GF-D8 (cell line): ENCODE measurements at regions not wholly inside any gene's neighbourhood (a gene's known extent, or its start where the extent isn't known, plus 50 kb on each side); places are given as distances from the start of the nearest gene placed in this dataset.

Experiments
- DNase-seq: peaks from one replicate; lab custom pipeline; 2025; lab: John Stamatoyannopoulos, UW

DNA sequence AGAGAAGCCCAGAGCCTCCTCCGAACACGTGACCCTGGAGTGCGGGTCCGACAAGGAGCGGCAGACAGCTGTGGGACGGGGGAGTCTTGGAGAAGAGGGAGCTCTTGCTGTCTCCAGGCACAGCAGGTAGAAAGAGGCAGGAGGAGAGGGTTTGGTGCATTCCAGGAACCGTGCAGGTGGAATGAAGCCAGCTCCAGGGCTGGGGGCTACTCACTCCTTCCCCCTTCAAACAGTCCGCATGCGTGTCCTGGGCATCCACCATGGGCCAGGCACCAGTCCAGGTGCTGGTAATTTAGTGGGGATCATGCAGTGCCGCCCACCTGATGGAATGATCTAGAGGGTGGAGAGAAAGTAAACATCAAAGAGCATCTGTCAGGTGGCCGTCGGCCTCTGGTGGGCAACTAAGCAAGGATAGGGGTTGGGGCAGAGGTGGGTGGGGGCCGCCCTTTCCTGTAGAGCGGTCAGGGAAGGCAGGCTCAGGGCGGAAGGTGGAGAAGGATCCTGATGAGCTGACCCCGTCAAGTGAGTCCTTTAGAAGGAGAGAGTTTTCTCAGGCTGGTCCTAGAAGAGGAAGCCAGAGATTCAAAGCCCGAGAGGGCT lies 850.0 kb downstream of the TBC1D22A start:
- no peak for DNase-seq

DNA sequence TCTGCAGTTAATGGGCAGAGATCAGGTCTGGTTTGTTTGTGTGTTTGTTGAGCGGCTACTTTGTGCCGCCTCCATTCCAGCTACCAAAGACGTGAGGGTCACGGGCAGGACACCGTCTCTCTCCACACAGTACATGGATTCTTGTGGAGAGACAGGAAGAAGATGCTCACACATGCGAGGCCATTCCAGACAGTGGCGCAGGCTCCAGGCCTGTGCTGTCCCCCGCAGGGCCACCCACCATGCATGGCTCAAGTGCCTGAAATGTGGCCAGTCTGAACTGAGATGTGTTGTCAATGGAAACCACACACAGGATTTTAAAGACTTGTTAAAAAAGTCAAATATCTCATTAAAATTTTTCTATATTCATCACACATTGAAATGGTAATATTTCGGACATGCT lies 848.3 kb downstream of the TBC1D22A start:
- DNase-seq = no peak

DNA sequence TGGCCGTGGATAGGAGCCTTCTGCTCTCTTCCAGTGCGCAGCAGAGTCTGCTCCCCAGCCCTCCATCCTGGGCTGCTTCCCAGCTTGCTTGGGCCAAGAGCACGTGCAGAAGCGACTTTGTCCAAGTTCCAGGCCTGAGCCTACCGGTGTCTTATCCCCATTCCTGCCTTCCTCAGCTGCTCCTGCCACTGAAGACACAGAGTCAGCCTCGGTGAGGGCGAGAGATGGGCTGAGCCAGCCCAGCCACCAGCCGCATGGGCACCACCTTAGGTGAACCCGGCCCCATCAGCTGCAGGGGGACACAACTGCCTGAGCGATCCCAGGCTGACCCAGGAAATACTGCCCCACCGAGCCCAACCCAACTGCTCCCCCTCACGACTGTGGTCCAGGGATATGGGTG lies 847.8 kb downstream of the TBC1D22A start:
- no peak for DNase-seq

DNA sequence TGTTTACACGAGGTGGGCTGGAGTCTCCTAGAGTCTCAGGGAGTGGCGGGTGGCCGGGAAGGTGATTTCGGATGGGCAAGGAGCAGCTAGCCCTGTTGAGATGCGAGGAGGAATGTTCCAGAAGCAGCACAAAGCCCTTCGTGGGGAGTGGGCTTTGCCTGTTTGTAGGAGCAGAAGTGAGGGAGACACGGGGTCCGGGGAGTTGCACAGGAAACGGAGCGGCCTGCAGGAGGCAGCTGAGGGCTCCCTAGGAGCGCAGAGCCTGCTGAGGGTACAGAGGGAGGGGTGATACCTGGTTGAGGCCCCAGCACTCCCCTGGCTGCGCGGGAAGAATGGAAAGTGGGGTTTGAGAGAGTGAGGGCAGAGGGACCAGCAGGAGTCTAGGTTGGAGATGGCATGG lies 847.2 kb downstream of the TBC1D22A start:
- no peak for DNase-seq

DNA sequence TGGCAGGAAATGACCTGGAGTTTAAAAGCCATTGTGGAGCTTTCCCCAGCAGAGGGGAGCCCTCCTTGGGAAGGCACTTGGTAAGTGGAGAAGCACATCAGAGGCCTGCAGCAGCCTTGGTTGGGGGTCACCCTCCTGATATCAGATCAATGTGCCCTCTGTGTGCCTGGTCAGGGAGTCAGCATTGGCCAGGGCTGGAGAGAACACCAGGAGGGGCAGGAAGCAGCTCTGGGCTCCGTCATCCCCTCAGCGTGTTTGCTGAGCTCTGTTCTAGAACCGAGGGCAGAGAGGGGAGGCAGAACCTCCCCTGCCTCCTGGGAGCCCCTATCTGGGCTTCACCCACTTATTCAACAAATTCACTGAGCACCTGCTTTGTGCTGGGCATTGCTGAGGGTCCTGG lies 846.0 kb downstream of the TBC1D22A start:
- no peak for DNase-seq

DNA sequence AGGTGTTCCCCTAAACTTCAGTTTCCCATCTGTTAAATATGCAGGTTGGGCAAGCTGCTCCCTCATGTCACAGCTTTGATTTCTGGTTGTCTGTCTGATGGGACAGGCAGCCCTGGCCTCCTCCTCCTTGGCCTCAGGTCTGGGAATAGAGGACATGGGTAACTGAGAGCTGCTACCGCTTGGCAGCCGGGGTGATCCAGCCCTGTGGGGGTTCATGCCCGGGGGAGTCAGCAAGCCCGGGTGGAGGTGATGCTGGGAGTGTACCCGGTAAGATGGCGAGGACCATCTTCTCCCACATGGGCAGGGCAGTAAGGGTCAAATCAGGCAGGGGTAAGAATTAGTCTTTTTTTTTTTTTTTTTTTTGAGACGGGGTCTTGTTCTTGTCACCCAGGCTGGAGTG lies 845.0 kb downstream of the TBC1D22A start:
- DNase-seq = no peak

DNA sequence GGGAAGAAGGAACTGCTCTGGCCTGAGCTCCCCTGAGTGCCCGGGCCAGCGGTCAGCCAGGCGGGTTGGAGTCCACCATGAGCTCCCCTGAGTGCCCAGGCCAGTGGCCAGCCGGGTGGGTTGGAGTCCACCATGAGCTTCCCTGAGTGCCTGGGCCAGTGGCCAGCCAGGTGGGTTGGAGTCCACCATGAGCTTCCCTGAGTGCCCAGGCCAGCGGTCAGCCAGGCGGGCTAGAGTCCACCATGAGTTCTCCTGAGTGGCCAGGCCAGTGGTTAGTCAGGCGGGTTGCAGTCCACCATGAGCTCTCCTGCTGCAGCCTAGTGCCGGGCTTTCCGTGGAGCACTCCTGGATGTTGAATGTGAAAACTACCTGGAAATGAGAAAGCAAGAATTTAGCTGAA lies 844.0 kb downstream of the TBC1D22A start:
- no peak for DNase-seq

DNA sequence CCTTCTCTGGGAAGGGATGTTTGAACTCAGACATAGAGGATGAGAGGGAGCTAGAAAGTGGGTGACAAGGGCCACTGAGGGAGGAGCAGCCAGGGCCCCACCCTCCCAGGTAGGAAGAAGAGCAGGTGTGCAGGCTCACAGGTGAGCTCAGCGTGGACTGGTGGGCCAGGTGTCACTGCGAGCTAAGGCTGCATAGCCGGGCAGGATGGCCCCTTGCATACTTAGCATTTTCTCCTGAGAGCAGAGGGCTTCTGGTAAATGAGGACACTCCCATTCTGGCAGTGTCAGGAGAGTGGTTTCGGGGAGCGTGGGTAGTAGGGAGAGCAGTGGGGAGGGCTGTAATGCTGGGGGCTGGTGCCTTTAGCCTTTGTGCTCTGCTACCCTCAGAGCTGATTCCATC lies 843.4 kb downstream of the TBC1D22A start:
- no peak for DNase-seq

DNA sequence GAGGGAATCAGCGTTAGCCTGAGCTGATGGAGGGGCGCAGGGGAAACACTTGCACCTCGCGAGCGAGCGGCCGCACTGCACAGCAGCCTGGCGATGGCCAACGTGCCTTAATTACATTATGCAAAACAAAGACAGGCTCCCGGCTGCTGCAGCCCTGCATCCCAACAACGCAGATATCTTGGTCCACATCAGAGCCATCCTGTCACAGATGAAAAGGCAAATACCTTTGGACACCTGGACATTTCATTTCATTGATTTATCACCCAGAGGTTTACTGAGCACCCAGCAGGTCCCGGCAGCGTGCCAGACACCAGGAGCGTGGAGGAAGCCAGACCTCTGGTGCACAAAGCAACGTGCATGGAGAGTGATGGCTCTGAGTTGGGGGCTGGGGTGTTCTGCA lies 843.0 kb downstream of the TBC1D22A start:
- DNase-seq = no peak

DNA sequence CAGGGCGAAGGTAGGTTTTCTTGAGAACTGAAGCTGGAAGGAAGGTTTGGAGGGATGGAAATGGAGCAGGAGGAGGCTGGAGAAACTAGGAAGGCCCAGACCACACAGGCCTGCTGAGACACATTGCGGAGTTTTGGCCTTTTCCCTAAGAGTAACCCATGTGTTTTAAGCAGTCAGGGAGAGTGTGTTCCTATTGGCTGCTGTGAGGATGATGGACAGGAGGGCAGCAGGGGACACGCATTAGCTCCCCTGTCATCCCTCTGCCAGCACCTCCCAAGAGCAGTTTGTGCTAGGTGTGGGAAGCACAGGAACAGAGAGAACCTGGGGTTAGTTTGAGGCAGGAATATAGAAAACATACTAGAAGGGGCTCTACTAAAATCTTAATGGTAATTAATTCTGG lies 842.1 kb downstream of the TBC1D22A start:
- no peak for DNase-seq

DNA sequence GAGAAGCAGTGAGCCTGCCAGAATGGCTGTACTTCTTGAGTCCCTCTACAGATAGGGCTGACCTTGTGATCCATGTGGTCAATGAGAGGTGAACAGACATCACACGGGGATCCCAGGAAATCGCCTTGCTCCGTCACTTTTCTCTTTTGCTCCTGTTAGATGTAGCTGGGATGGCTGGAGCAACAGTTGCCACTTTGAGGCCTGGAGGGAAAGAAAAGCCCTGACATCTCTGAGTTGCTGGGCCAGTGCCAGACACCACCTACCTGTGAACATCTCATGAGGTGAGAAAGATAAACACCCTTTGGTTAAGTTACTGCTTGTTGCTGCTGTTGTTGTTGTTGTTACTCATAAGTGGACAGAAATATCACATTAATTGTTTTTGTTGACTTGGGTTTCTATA lies 840.3 kb downstream of the TBC1D22A start:
- DNase-seq = no peak

DNA sequence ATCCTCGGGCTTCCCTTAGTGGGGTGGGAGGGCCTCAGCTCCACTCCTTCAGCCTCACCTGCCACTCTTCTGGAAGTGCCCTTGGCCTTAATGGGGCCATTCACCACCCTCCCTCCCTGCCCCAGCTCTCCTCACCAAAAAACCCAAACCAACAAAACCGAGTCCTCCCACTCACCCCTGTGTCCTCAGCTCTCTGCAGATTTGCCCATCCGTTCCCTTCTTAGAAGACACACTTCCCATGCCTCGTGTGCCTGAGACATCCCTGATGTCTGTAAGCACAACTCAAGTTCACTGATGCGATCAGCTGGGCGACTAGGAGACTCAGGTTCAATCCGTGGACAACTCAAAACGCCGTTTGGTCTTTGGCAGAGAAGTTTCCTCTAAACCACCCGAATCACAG lies 839.2 kb downstream of the TBC1D22A start:
- no peak for DNase-seq

DNA sequence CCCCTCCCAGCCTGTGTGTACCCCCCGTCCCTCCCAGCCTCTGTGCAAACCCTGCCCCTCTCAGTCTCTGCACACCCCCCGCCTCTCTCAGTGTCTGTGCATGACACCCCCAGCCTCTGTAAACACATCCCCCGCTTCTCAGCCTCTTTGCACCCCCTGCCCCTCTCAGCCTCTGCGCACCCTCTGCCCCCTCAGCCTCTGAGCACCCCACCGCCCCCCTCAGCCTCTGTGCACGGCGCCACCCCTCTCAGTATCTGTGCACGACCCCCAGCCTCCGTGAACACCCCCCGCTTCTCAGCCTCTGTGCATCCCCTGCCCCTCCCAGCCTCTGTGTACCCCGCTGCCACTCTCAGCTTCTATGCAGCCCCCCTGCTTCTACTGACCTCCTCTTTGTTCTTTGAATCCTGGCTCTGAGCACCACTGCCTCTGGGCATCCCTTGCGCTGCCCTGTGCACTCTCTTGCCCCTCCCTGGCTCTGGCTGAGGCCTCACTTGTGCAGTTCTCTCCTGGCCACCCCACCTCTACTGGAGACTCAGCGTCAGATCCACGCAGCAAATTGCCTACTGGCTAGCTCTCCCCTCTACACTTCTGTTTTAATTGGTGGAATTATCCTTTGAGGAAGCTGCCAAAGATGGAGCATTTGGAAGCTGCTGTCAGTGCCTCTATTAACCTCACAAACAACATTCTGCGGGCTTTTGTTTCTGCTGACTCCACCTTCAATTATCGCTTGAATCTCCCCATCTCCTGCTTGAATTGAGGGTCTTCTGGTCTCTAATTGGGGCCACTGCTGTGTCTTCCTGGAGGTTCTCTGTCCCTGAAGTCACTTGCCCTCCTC lies 838.6 kb downstream of the TBC1D22A start:
- DNase-seq = no peak

DNA sequence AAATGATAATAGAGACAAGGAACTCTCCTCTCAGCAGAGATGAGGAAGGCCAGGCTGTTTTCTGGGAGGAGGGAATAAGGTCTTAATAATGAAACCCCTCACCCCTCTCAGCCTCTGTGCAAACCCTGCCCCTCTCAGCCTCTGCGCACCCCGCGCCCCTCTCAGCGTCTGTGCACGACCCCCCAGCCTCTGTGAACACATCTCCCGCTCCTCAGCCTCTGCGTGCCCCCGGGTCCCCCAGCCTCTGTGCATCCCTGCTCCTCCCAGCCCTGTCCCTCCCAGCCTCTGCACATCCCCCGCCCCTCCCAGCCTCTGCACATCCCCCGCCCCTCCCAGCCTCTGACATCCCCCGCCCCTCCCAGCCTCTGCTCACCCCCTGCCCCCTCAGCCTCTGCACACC lies 837.8 kb downstream of the TBC1D22A start:
- DNase-seq = no peak

DNA sequence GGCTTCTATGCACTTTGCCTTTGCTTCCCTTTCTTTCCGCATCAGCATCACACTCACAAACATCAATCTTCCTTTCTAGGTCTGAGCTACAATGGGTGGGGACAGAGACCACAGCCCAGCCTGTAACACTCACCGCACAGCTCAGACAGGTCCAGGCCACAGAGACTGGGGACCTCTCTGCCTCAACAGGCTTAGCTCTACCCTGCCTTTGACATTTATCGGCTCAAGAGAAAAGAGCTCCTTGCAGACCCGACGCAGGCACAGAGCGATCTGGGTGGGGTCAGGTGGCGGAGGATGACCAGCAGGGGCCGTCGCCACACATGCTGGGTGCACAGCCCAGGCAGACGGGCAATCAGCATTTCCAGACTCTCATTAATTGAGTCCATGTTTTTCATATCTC lies 837.3 kb downstream of the TBC1D22A start:
- DNase-seq = no peak

DNA sequence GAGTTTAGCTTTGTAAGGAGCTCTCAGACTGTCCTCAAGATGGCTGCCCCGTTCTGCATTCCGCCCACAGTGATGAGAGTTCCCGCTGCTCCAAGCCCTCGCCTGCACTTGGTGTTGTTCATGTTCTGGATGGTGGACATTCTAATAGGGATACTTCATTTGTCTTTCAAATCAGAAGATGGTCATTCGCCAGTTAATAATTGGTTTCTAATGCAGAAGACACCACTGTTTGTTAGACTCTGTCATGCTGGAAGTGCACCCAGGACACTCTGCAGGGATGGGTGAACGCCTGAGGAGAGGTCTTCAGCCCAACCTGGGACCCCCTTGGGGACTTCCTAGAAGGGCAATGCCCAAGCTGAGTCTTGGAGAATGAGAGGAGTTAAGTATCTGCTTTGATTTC lies 836.4 kb downstream of the TBC1D22A start:
- no peak for DNase-seq

DNA sequence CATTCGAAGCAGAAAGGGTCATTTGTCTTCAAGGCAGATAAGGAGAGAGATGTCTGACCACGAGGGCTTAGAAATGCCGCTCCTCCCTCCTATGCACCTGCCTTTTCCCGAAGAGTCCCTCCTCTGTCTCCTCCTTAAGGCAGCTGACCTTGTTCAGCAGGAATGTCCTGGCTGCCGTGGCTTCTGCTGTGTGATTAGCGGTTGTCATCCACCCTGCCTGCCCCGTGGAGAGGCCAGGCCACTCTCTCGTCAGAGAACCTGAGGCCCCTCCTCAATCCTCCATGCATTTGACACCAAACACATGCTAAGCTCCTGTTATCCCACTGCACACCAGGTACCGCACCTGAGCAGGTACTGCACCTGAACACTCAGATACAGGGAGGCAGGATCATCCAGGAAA lies 834.6 kb downstream of the TBC1D22A start:
- DNase-seq = no peak

DNA sequence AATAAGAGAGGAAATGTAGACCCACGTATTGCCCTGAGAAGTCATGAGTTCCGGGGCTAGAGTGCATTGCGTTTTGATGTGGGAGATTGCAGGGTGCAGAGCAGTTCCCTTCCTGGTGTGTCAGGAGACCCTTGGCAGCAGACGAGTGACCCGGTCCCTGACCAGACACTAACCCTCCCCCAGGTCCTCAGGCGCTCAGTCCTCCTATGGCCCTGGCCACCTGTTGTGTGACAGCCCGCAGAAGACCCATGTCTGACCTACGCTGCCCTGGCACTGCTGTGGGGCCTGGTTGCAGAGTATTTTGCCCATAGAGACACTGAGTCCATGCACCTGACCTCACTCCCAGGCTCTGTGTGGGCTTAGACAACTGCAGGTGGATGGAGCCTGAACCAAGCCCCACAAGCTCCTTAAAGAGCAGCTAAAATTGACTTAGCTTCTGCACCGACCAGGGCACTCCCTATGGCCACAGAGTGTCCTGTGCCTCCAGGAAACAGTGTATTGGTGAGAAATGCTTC lies 833.8 kb downstream of the TBC1D22A start:
- no peak for DNase-seq

DNA sequence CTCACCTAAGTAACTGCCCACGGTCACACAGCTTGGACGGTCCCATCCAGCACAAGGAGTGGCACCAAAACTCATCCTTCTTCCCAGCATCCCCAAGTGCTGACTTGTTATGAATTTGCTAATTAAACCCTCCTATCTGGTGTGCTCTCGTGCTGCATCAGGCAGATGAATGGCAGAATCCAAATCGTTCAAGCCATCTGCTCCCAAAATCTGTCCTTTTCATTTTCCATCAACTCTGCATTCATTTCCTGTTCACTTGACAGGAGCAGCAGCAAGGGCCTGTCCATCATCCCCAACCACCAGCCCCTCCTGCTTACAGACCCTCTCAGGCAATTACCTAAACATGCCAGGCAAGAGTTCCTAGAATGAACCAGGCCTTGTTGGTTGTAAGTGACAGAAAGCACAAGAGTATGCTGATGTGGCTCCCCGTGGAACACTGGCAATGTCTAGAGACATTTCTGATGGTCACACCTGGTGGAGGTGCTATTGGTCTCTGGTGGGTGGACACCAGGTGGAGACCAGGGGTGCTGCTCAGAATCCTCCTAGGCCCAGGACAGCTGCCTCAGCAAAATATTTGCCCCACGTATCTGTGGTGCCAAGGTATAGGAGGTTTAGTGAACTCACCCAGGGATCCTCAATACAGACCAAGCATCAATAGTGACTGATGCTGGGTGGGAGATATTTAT lies 832.5 kb downstream of the TBC1D22A start:
- no peak for DNase-seq

DNA sequence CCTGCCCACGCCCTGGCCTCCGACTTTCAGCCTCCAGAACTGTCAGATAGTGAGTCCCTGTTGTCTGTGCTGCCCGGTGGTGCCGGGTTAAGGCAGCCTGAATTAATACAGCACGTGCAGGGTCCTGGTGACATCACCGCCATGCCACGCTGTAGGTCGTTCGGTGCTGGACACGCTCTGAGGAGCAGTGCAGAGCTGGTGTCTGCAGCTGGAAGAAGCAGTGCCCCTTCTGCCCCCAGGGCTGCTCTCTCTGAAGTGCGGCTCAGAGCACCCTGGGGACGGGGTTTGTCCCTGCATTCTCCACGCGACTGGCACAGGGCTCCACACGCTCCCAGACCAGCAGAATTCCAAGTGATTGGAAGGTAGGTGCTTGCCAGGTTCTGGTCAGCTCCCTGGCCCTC lies 831.5 kb downstream of the TBC1D22A start:
- DNase-seq = no peak

DNA sequence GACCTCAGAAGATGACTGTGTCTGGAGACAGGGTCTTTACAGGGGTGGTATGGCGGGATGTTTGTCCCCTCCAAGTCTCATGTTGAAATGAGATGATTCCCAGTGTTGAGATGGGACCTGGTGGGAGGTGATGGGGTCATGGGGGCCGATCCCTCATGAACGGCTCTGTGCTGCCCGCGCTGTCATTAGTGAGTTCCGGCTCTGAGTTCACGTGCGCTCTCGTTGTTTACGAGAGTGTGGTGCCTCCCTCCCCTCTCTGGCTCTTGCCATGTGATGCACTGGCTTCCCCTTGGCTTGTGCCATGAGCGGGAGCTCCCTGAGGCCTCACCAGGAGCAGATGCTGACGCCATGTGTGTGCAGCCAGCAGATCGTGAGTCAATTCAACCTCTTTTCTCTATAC lies 830.8 kb downstream of the TBC1D22A start:
- DNase-seq = no peak

DNA sequence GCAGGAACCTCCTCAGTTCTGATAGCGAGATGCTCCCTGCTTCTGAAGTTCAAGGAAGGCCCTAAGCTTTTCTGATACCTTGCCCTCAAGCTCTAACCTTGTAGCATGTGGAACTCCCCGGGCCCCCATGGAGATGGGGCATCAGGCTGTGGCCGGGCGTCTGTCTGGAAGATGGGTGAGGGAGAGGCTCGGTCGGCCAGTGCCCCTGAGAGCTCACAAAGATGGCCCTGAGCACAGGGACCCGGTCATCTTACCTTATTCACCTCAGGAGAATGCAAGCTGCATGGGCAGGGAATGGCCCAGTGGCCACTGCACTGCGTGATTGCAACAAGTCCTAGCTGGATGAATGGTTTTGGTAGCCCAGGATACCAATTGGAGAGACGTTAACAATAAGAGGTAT lies 830.3 kb downstream of the TBC1D22A start:
- no peak for DNase-seq

DNA sequence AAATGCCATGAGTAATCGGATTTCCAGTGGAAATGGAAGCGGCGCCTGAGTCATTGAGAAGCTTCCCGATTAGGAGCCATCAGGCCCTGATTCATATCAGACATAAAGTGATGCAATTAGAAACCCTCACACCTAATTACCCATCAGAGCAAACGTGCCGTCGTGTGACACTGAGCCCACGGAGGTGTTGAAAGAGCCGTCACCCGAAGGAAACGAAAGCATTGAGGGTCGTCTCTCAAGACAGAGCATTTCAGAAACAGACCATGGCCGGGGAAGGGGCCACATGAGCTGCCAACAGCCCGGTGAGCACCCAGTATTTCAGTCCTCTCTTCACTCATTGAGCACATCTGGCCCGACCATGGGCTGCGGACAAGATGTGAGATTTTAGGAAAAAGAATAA lies 829.3 kb downstream of the TBC1D22A start:
- no peak for DNase-seq
